ENCODE measurements at regions not wholly inside any gene's neighbourhood (a gene's known extent, or its start where the extent isn't known, plus 50 kb on each side); places are given as distances from the start of the nearest gene placed in this dataset.

- intact Hi-C loops (cut with DNase I): loop anchor here in 1 of 2 donors (10.0 kb wide), 1 partner anchor 230 kb away; no protein-coding TSS in a partner anchor
- no peak for DNase-seq
- ATAC-seq: no peak
Measured at GRCh38 chr9:26744191-26744965, 148.2 kb downstream of the CAAP1 start.

GRCh38 chr9:26742828-26743476, 149.7 kb downstream of the CAAP1 start:
- no peak for DNase-seq
- no peak for ATAC-seq
- intact Hi-C loops (cut with DNase I): loop anchor here (1.0 to 10.0 kb wide), 2 partner anchors 232 kb away; no protein-coding TSS in a partner anchor

GRCh38 chr9:26735160-26735559, 157.4 kb downstream of the CAAP1 start:
- no peak for ATAC-seq
- no peak for DNase-seq
- intact Hi-C loops (cut with DNase I): no loop called here

- no peak for ATAC-seq
- intact Hi-C loops (cut with DNase I): no loop called here
Measured at GRCh38 chr9:26729187-26729586, 163.4 kb downstream of the CAAP1 start.

GRCh38 chr9:26727471-26727870, 165.1 kb downstream of the CAAP1 start:
- intact Hi-C loops (cut with DNase I): no loop called here
- DNase-seq (no peak), ATAC-seq (no peak)

More at GRCh38 chr9:26729187-26729586, 163.4 kb downstream of the CAAP1 start:
- no peak for DNase-seq

- ATAC-seq (no peak), DNase-seq (no peak)
- intact Hi-C loops (cut with DNase I): no loop called here
Measured at GRCh38 chr9:26725573-26725972, 167.0 kb downstream of the CAAP1 start.

GRCh38 chr9:26723486-26723885, 169.1 kb downstream of the CAAP1 start:
- DNase-seq (peak; percentile 16), ATAC-seq (peak in 1 of 2 donors; percentile 27)
- intact Hi-C loops (cut with DNase I): no loop called here

- intact Hi-C loops (cut with DNase I): no loop called here
- DNase-seq: no peak
- ATAC-seq: no peak
Measured at GRCh38 chr9:26722755-26723154, 169.8 kb downstream of the CAAP1 start.

GRCh38 chr9:26710008-26710407, 182.6 kb downstream of the CAAP1 start:
- no peak for ATAC-seq
- intact Hi-C loops (cut with DNase I): no loop called here
- DNase-seq: no peak

GRCh38 chr9:26706223-26706622, 186.4 kb downstream of the CAAP1 start:
- ATAC-seq: no peak
- intact Hi-C loops (cut with DNase I): no loop called here
- DNase-seq: no peak

- intact Hi-C loops (cut with DNase I): no loop called here
- DNase-seq (no peak), ATAC-seq (no peak)
Measured at GRCh38 chr9:26695298-26695622, 197.3 kb downstream of the CAAP1 start.

GRCh38 chr9:26694381-26695297, 198.0 kb downstream of the CAAP1 start:
- DNase-seq: no peak
- intact Hi-C loops (cut with DNase I): no loop called here
- no peak for ATAC-seq

GRCh38 chr9:26689041-26689440, 203.6 kb downstream of the CAAP1 start:
- ATAC-seq (no peak), DNase-seq (no peak)
- intact Hi-C loops (cut with DNase I): no loop called here

- intact Hi-C loops (cut with DNase I): no loop called here
- ATAC-seq (no peak), DNase-seq (no peak)
Measured at GRCh38 chr9:26687421-26687820, 205.2 kb downstream of the CAAP1 start.

- ATAC-seq (no peak), DNase-seq (no peak)
- intact Hi-C loops (cut with DNase I): no loop called here
Measured at GRCh38 chr9:26685818-26686217, 206.8 kb downstream of the CAAP1 start.

GRCh38 chr9:26684029-26684428, 208.6 kb downstream of the CAAP1 start:
- ATAC-seq: no peak
- intact Hi-C loops (cut with DNase I): no loop called here

GRCh38 chr9:26682796-26683496, 209.7 kb downstream of the CAAP1 start:
- no peak for DNase-seq
- ATAC-seq: no peak

More at GRCh38 chr9:26684029-26684428, 208.6 kb downstream of the CAAP1 start:
- DNase-seq: no peak

GRCh38 chr9:26682041-26682440, 210.6 kb downstream of the CAAP1 start:
- no peak for DNase-seq
- intact Hi-C loops (cut with DNase I): no loop called here
- ATAC-seq: no peak

More at GRCh38 chr9:26682796-26683496, 209.7 kb downstream of the CAAP1 start:
- intact Hi-C loops (cut with DNase I): no loop called here

Measured in left cardiac atrium (tissue), 4 donors.